Right lobe of liver (tissue), 6 donors: ENCODE measurements at regions not wholly inside any gene's neighbourhood (a gene's known extent, or its start where the extent isn't known, plus 50 kb on each side); places are given as distances from the start of the nearest gene placed in this dataset.

Experiments
- ATAC-seq, 4 donors: fragments of 200-7000 bp; cut with Tn5 transposase; one replicate each; pipeline ENCODE4 v1.9.1; 2020; ENCODE audit warnings: mild to moderate bottlenecking in 4 of 4, moderate library complexity in 4 of 4
- DNase-seq, 3 donors: peaks; one replicate each; pipeline ENCODE4 v3.0.0-alpha.2; 2020
- H3K27ac ChIP-seq, 3 donors: fragments of 200-600 bp; one replicate each; pipeline ENCODE4 v1.8.0; 2022
- H3K27me3 ChIP-seq, 2 donors: fragments of 200-600 bp; one replicate each; pipeline ENCODE4 v1.8.0; 2022
- H3K36me3 ChIP-seq, 4 donors: fragments of 200-600 bp; sonication (generic) in 1 of 4; one replicate each; pipeline versions ENCODE4 v1.5.1 to v1.8.0; 2017 to 2022; ENCODE audit warnings: control low read depth in 1 of 4
- H3K4me1 ChIP-seq, 4 donors: fragments of 200-600 bp; sonication (generic) in 1 of 4; one replicate each; pipeline versions ENCODE4 v1.5.1 to v1.8.0; 2017 to 2022; ENCODE audit warnings: control low read depth in 1 of 4
- H3K4me3 ChIP-seq, 3 donors: fragments of 200-600 bp; one replicate each; pipeline ENCODE4 v1.8.0; 2022
- H3K9me3 ChIP-seq, 4 donors: fragments of 200-600 bp; sonication (generic) in 1 of 4; one replicate each; pipeline versions ENCODE4 v1.5.1 to v1.8.0; 2017 to 2022; ENCODE audit warnings: control low read depth in 1 of 4
- CTCF ChIP-seq, 4 donors: fragments of 200-600 bp in 3 of 4; fragments of 450-650 bp in 1 of 4; IDR thresholded peaks; one replicate each; pipeline versions ENCODE4 v1.5.1 to v1.8.0; 2016 to 2022; ENCODE audit warnings: antibody characterized with exemption in 4 of 4, mild to moderate bottlenecking in 2 of 4
- POLR2A ChIP-seq: fragments of 450-650 bp; IDR thresholded peaks from one replicate; pipeline ENCODE4 v1.6.1; 2017; ENCODE audit warnings: antibody characterized with exemption, mild to moderate bottlenecking
- WGBS: methylation state at CpG from one replicate; pipeline ENCODE4 v1.1.6; 2018; ENCODE audit warnings: low coverage, low lambda C conversion rate; ENCODE audit not compliant: insufficient coverage; ENCODE audit errors: missing lambda C conversion rate; 5-methylcytosine and 5-hydroxymethylcytosine counted together
- intact Hi-C, 2 donors: fragments of 100-400 bp; cut with DNase I; formaldehyde crosslinking; loops; one replicate each; pipeline versions ENCODE4 v1.11.2 to v1.14.1; 2022
- donor health status: DM: no; HTN: yes; CAD: no.
- donor health status: DM: no; HTN: no; CAD: no.
- donor health status: DM: no; HTN: no; CAD: no.
- donor health status: DM: no; HTN: yes; CAD: no.
- donor health status: DM: no; HTN: yes; CAD: no.

GRCh38 chr21:38753114-38753513, 52.6 kb upstream of the ETS2 start:
- no peak overlapping the region for H3K27ac ChIP-seq
- H3K36me3 ChIP-seq = no peaks in the 10 kb centered on the region
- TF ChIP-seq POLR2A (no peak), CTCF (IDR thresholded peaks at IDR 0.05) (no peak)
- ATAC-seq (no peak), DNase-seq (no peak)
- H3K9me3 ChIP-seq = no peaks in the 10 kb centered on the region
- WGBS = 78% methylated on average over 3 of the region's 3 CpGs
- H3K4me3 ChIP-seq = no peak overlapping the region
- H3K27me3 ChIP-seq = no peaks in the 10 kb centered on the region
- intact Hi-C loops = no loop called here
- H3K4me1 ChIP-seq = peaks cover 0 to 1% (median 0%) of the 10 kb centered on the region in 4 donors

- WGBS = 45% methylated on average over 4 of the region's 4 CpGs
- H3K27ac ChIP-seq = no peak overlapping the region
Measured at GRCh38 chr21:38753557-38753971, 52.2 kb upstream of the ETS2 start.

More at GRCh38 chr21:38753557-38753971, 52.2 kb upstream of the ETS2 start:
- Histone ChIP-seq H3K4me3 (no peak overlapping the region), H3K9me3 (no peaks in the 10 kb centered on the region), H3K27me3 (no peaks in the 10 kb centered on the region), H3K36me3 (no peaks in the 10 kb centered on the region), H3K4me1 (no peaks in the 10 kb centered on the region)
- intact Hi-C loops = no loop called here
- ATAC-seq (no peak), DNase-seq (no peak)
- TF ChIP-seq CTCF (IDR thresholded peaks at IDR 0.05) (no peak), POLR2A (no peak)
